Adrenal gland (tissue), 5 donors: ENCODE measurements at regions not wholly inside any gene's neighbourhood (a gene's known extent, or its start where the extent isn't known, plus 50 kb on each side); places are given as distances from the start of the nearest gene placed in this dataset.

Experiments
- POLR2A ChIP-seq, 2 donors: fragments of 450-650 bp; IDR thresholded peaks; one replicate each; pipeline ENCODE4 v1.6.1; 2017; ENCODE audit warnings: antibody characterized with exemption in 2 of 2, mild to moderate bottlenecking in 2 of 2, moderate library complexity in 1 of 2
- TF ChIP-seq, protein P1 (sequence below), 6 experiments: fragments of 450-650 bp in 4 of 6; fragments of 200-600 bp in 2 of 6; sonication (generic) in 1 of 6; IDR thresholded peaks; 1 replicate in 5 of 6; 2 replicates in 1 of 6; pipeline versions ENCODE4 v1.5.1 to v1.8.0; 2016 to 2021; ENCODE audit warnings: antibody characterized with exemption in 6 of 6, mild to moderate bottlenecking in 2 of 6, moderate library complexity in 1 of 6
- donor health status: DM: no; HTN: no; CAD: no.

DNA sequence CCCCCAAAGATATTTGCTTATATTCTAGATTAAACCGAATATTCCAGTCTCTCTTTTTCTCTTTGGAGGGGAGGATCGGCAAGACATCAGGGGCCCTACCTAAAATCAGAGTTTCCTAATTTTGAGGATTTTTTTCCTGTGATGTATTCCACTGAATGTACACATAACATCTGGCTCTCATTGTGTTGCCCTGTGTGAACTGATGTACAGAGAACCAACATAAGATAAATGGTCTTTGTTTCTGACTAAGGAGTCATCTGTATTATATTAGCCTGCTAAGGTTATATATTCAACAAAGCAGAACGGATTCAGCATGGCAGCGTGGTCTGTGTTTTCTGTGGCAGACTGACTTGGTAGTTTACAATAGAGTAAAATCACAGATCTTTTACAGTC, 114.8 kb upstream of the NCAM2 start:
- TF ChIP-seq, protein P1, sequence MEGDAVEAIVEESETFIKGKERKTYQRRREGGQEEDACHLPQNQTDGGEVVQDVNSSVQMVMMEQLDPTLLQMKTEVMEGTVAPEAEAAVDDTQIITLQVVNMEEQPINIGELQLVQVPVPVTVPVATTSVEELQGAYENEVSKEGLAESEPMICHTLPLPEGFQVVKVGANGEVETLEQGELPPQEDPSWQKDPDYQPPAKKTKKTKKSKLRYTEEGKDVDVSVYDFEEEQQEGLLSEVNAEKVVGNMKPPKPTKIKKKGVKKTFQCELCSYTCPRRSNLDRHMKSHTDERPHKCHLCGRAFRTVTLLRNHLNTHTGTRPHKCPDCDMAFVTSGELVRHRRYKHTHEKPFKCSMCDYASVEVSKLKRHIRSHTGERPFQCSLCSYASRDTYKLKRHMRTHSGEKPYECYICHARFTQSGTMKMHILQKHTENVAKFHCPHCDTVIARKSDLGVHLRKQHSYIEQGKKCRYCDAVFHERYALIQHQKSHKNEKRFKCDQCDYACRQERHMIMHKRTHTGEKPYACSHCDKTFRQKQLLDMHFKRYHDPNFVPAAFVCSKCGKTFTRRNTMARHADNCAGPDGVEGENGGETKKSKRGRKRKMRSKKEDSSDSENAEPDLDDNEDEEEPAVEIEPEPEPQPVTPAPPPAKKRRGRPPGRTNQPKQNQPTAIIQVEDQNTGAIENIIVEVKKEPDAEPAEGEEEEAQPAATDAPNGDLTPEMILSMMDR (IDR thresholded peaks at IDR 0.05): no peak
- TF ChIP-seq POLR2A (IDR thresholded peaks at IDR 0.05): no peak
